ENCODE measurements at regions not wholly inside any gene's neighbourhood (a gene's known extent, or its start where the extent isn't known, plus 50 kb on each side); places are given as distances from the start of the nearest gene placed in this dataset.

DNA sequence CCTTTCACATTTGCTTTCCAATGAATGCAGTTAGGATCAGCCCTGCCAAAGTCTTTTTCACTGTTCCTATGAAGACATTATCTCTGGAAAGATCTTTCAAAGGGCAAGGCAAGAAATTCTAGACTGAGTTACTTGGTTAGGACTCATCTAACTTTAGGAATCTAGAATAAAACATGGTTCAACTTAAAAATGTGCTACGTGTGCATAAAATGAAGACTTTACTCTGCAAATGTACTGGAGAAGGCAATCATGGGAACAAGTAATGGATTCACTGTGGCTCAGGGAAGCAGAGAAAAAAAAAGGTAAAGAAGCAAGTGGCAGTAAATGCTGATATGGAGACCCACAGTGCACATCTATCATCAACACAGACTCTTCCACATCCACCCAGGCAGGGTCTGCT lies 297.4 kb downstream of the HNRNPD start:
- TF ChIP-seq, protein P1, sequence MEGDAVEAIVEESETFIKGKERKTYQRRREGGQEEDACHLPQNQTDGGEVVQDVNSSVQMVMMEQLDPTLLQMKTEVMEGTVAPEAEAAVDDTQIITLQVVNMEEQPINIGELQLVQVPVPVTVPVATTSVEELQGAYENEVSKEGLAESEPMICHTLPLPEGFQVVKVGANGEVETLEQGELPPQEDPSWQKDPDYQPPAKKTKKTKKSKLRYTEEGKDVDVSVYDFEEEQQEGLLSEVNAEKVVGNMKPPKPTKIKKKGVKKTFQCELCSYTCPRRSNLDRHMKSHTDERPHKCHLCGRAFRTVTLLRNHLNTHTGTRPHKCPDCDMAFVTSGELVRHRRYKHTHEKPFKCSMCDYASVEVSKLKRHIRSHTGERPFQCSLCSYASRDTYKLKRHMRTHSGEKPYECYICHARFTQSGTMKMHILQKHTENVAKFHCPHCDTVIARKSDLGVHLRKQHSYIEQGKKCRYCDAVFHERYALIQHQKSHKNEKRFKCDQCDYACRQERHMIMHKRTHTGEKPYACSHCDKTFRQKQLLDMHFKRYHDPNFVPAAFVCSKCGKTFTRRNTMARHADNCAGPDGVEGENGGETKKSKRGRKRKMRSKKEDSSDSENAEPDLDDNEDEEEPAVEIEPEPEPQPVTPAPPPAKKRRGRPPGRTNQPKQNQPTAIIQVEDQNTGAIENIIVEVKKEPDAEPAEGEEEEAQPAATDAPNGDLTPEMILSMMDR (IDR thresholded peaks at IDR 0.05), result no peak
- TF ChIP-seq POLR2A (IDR thresholded peaks at IDR 0.05) (no peak), POLR2AphosphoS5 (IDR thresholded peaks at IDR 0.05) (no peak)
